IMR-90 (cell line): ENCODE measurements at regions not wholly inside any gene's neighbourhood (a gene's known extent, or its start where the extent isn't known, plus 50 kb on each side); places are given as distances from the start of the nearest gene placed in this dataset.
"Not testable (repeated sequence)": the region's sequence is repeated elsewhere in the genome, so short reads cannot be mapped to it uniquely, and the experiment has no call there.

Source experiments
- ATAC-seq: fragments of 200-7000 bp; cut with Tn5 transposase; 2 replicates; pipeline ENCODE4 v1.9.1; 2020; ENCODE audit warnings: low read depth, mild to moderate bottlenecking, moderate library complexity
- BruUV-seq: library from RNA; stranded (reverse); fragments of 400-500 nt; replicated peaks from 2 replicates; lab custom pipeline; 2021; lab: Mats Ljungman, UMichigan
- CTCF ChIA-PET: fragments of 300-600 bp; formaldehyde crosslinking; extraction: SDS; loops from one replicate; lab custom pipeline; 2021; ENCODE audit warnings: antibody characterized with exemption; lab: Yijun Ruan, JAX
- POLR2A ChIA-PET: fragments of 300-600 bp; sonication (Branson Sonifier 250); formaldehyde crosslinking; loops from one replicate; lab custom pipeline; 2022; ENCODE audit warnings: antibody characterized with exemption; ENCODE audit not compliant: unreplicated experiment; lab: Charles Lee
- DNase-seq: peaks from one replicate; pipeline ENCODE4 v3.0.0; 2013
- H2AFZ ChIP-seq: replicated peaks from 2 replicates; pipeline ENCODE3; 2013; ENCODE audit warnings: low read length, mild to moderate bottlenecking; ENCODE audit not compliant: poor library complexity
- H2AK5ac ChIP-seq: 2 replicates; pipeline ENCODE4 v1.6.1; 2013; ENCODE audit warnings: low read depth, low read length, inconsistent platforms
- H2AK9ac ChIP-seq: replicated peaks from 2 replicates; pipeline ENCODE3; 2013; ENCODE audit warnings: mild to moderate bottlenecking, low read depth, low read length, moderate library complexity; ENCODE audit not compliant: poor library complexity
- H2BK120ac ChIP-seq: 2 replicates; pipeline ENCODE4 v1.6.1; 2013; ENCODE audit warnings: low read depth, low read length, inconsistent platforms
- H2BK15ac ChIP-seq: 3 replicates; pipeline ENCODE4 v1.6.1; 2013; ENCODE audit warnings: low read depth, low read length, inconsistent platforms
- H2BK20ac ChIP-seq: 2 replicates; pipeline ENCODE4 v1.6.1; 2013; ENCODE audit warnings: low read depth, mild to moderate bottlenecking, inconsistent platforms, low read length, moderate library complexity
- H2BK5ac ChIP-seq: 2 replicates; pipeline ENCODE4 v1.6.1; 2013; ENCODE audit warnings: mild to moderate bottlenecking, low read depth, low read length, inconsistent platforms; ENCODE audit not compliant: poor library complexity, severe bottlenecking
- H3K14ac ChIP-seq: replicated peaks from 2 replicates; pipeline ENCODE4 v1.6.1; 2013; ENCODE audit warnings: low read depth, low read length, inconsistent platforms
- H3K18ac ChIP-seq: 2 replicates; pipeline ENCODE4 v1.6.1; 2013; ENCODE audit warnings: low read depth, low read length, control low read depth
- H3K23ac ChIP-seq: 2 replicates; pipeline ENCODE4 v1.6.1; 2013; ENCODE audit warnings: low read depth, low read length, inconsistent platforms
- H3K27ac ChIP-seq: 2 replicates; pipeline ENCODE4 v1.5.1; 2013; ENCODE audit warnings: mild to moderate bottlenecking, control low read depth, low read length; ENCODE audit not compliant: insufficient read depth
- H3K27me3 ChIP-seq: 2 replicates; pipeline ENCODE4 v1.6.1; 2013; ENCODE audit warnings: low read length; ENCODE audit not compliant: control insufficient read depth, insufficient read depth
- H3K36me3 ChIP-seq: 2 replicates; pipeline ENCODE4 v1.6.1; 2013; ENCODE audit warnings: low read length, mixed read lengths; ENCODE audit not compliant: control insufficient read depth, insufficient read depth
- H3K4ac ChIP-seq: 2 replicates; pipeline ENCODE4 v1.6.1; 2013; ENCODE audit warnings: low read depth, low read length, inconsistent platforms
- H3K4me1 ChIP-seq: 2 replicates; pipeline ENCODE4 v1.6.1; 2013; ENCODE audit warnings: low read length, mixed read lengths; ENCODE audit not compliant: control insufficient read depth, insufficient read depth
- H3K4me2 ChIP-seq: 2 replicates; pipeline ENCODE4 v1.6.1; 2013; ENCODE audit warnings: low read depth, mild to moderate bottlenecking, control low read depth, low read length, moderate library complexity
- H3K4me3 ChIP-seq: 2 replicates; pipeline ENCODE4 v1.5.1; 2013; ENCODE audit warnings: low read depth, mild to moderate bottlenecking, control low read depth, low read length, moderate library complexity; ENCODE audit not compliant: insufficient read depth
- H3K56ac ChIP-seq: 2 replicates; pipeline ENCODE4 v1.6.1; 2013; ENCODE audit warnings: low read length, inconsistent platforms; ENCODE audit not compliant: insufficient read depth; ENCODE audit errors: extremely low read depth
- H3K79me1 ChIP-seq, 2 experiments: 2 replicates each; pipeline ENCODE4 v1.6.1; 2013; ENCODE audit warnings: low read length in 2 of 2, inconsistent platforms in 1 of 2, low read depth in 1 of 2
- H3K9ac ChIP-seq: 2 replicates; pipeline ENCODE4 v1.6.1; 2013; ENCODE audit warnings: low read depth, low read length, control low read depth
- H3K9me1 ChIP-seq: 2 replicates; pipeline ENCODE4 v1.6.1; 2013; ENCODE audit warnings: low read length, inconsistent platforms; ENCODE audit not compliant: insufficient read depth
- H3K9me3 ChIP-seq: 2 replicates; pipeline ENCODE4 v1.6.1; 2013; ENCODE audit warnings: low read length; ENCODE audit not compliant: control insufficient read depth, insufficient read depth
- H4K20me1 ChIP-seq: 2 replicates; pipeline ENCODE4 v1.6.1; 2013; ENCODE audit warnings: low read length, inconsistent platforms; ENCODE audit not compliant: insufficient read depth
- H4K5ac ChIP-seq: 2 replicates; pipeline ENCODE4 v1.6.1; 2013; ENCODE audit warnings: mild to moderate bottlenecking, low read depth, low read length, control low read depth
- H4K8ac ChIP-seq, 2 experiments: 2 replicates each; pipeline ENCODE4 v1.6.1; 2013; ENCODE audit warnings: low read depth in 2 of 2, low read length in 2 of 2, control low read depth in 1 of 2, inconsistent platforms in 1 of 2
- H4K91ac ChIP-seq: 2 replicates; pipeline ENCODE4 v1.6.1; 2013; ENCODE audit warnings: low read depth, low read length, inconsistent platforms; ENCODE audit not compliant: insufficient read depth
- WGBS, 2 experiments: methylation state at CpG; one replicate each; pipeline versions ENCODE4 v1.1.5 to v1.1.7; 2013; ENCODE audit warnings: missing lambda C conversion rate in 2 of 2; ENCODE audit not compliant: insufficient read length in 1 of 2; ENCODE audit errors: extremely low coverage in 2 of 2; 5-methylcytosine and 5-hydroxymethylcytosine counted together
- dilution Hi-C: fragments of 300-500 bp; cut with HindIII; formaldehyde crosslinking; loops from one replicate; pipeline ENCODE4 v1.14.3; 2018; ENCODE audit warnings: low sequenced_read_pairs; ENCODE audit not compliant: unreplicated experiment
- in situ Hi-C: fragments of 300-500 bp; cut with MboI; formaldehyde crosslinking; loops from 3 replicates; pipeline ENCODE4 v1.14.3; 2019; ENCODE audit warnings: low sequenced_read_pairs, inconsistent platforms, mixed read lengths
- intact Hi-C: fragments of 100-400 bp; cut with micrococcal nuclease; formaldehyde crosslinking; loops from 2 replicates; pipeline ENCODE4 v1.10.0; 2022

DNA sequence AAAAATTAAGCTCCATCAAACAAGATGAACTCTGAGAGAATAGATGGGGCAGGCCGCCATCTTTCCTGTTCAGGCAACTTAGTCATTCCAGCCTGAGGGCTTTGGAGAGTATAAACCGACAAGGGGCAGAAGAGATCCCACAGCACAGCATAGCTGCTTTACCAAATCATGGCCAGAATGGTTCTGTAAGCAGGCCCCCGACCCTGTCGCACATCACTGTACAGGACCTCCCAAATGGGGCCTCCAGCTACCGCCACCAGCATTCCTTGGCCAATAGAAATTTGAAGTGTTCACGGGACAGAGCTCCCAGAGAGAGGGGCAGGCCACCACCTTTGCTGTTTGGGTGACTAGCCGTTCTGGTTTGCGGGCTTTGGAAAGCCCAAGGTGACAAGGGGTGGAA is 594.1 kb downstream of the CWH43 start:
- H3K4ac ChIP-seq, H4K91ac ChIP-seq, H2AK9ac ChIP-seq, H3K23ac ChIP-seq, POLR2A ChIA-PET, H3K79me1 ChIP-seq, CTCF ChIA-PET, H4K20me1 ChIP-seq, H2AK5ac ChIP-seq, H4K5ac ChIP-seq, H3K9ac ChIP-seq, H2BK20ac ChIP-seq, H2BK5ac ChIP-seq, H3K27ac ChIP-seq, H3K27me3 ChIP-seq, H3K4me1 ChIP-seq, H4K8ac ChIP-seq, BruUV-seq, H3K4me3 ChIP-seq, H3K9me1 ChIP-seq, H3K4me2 ChIP-seq, H2BK120ac ChIP-seq, ATAC-seq, H3K18ac ChIP-seq, in situ Hi-C loops, H3K56ac ChIP-seq, dilution Hi-C loops, H2AFZ ChIP-seq, intact Hi-C loops, H3K14ac ChIP-seq, DNase-seq, H2BK15ac ChIP-seq, H3K36me3 ChIP-seq: not testable (repeated sequence)
- WGBS, 2 experiments, result no CpG with 5 or more reads among the region's 8 CpGs
- peaks cover 11% of the 10 kb centered on the region; the same call in 1 of the 2 replicates for H3K9me3 ChIP-seq

DNA sequence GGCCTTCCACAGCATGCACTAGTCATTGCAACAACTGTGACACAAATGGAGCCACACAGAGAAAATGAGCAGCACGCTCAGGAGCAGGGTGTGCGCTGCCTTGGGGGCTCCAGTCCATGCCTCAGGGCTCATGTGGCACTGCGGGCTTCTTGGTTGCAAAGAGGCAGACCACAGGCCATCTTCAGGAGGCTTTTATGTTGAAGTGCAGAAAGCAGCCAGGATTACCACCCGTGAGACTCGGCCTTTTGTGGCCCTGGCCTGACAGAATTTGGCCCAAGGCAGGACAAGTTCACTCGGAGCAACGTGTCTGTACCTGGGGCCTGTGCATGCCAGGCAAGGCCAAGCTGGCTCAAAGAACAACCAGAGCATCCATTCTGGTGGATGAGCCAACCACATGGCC is 602.3 kb downstream of the CWH43 start:
- H2AFZ ChIP-seq, H3K27ac ChIP-seq, BruUV-seq, POLR2A ChIA-PET, H2BK120ac ChIP-seq, H2AK5ac ChIP-seq, H4K20me1 ChIP-seq, in situ Hi-C loops, H3K56ac ChIP-seq, H3K4ac ChIP-seq, H2BK20ac ChIP-seq, H2BK5ac ChIP-seq, H4K91ac ChIP-seq, H3K4me2 ChIP-seq, H3K14ac ChIP-seq, H3K4me1 ChIP-seq, H3K18ac ChIP-seq, dilution Hi-C loops, intact Hi-C loops, H2BK15ac ChIP-seq, H3K79me1 ChIP-seq, H4K5ac ChIP-seq, H3K9me3 ChIP-seq, H2AK9ac ChIP-seq, H3K9ac ChIP-seq, DNase-seq, H4K8ac ChIP-seq, H3K23ac ChIP-seq, H3K36me3 ChIP-seq, H3K27me3 ChIP-seq, H3K9me1 ChIP-seq, ATAC-seq, CTCF ChIA-PET, H3K4me3 ChIP-seq: not testable (repeated sequence)
- no CpG with 5 or more reads among the region's 7 CpGs for WGBS, 2 experiments
